ENCODE measurements at regions not wholly inside any gene's neighbourhood (a gene's known extent, or its start where the extent isn't known, plus 50 kb on each side); places are given as distances from the start of the nearest gene placed in this dataset.

GRCh38 chr3:181570472-181570871 lies 141.3 kb upstream of the SOX2 start:
- DNase-seq (ENCODE audit: low read depth, low spot score): no peak
- no peak overlapping the region for H3K4me3 ChIP-seq (ENCODE audit: low read depth, low read length)
- TF ChIP-seq CTCF (IDR thresholded peaks at IDR 0.05; ENCODE audit: low read depth, low read length): no peak
- H3K9me3 ChIP-seq (ENCODE audit: control insufficient read depth, insufficient read depth, low read length): no peaks in the 10 kb centered on the region
- CTCF ChIA-PET: no interaction called here
- H3K27ac ChIP-seq (ENCODE audit: low read depth, low read length): no peak overlapping the region
- H3K27me3 ChIP-seq (ENCODE audit: control insufficient read depth, insufficient read depth, low read length): no peaks in the 10 kb centered on the region
- POLR2A ChIA-PET: no interaction called here

GRCh38 chr3:181569356-181569940 lies 142.3 kb upstream of the SOX2 start:
- no peak for TF ChIP-seq CTCF (IDR thresholded peaks at IDR 0.05; ENCODE audit: low read depth, low read length)
- Histone ChIP-seq H3K27me3 (ENCODE audit: control insufficient read depth, insufficient read depth, low read length) (no peaks in the 10 kb centered on the region), H3K9me3 (ENCODE audit: control insufficient read depth, insufficient read depth, low read length) (no peaks in the 10 kb centered on the region), H3K4me3 (ENCODE audit: low read depth, low read length) (no peak overlapping the region), H3K27ac (ENCODE audit: low read depth, low read length) (no peak overlapping the region)
- CTCF ChIA-PET: no interaction called here
- no peak for DNase-seq (ENCODE audit: low read depth, low spot score)
- POLR2A ChIA-PET: no interaction called here

DNA sequence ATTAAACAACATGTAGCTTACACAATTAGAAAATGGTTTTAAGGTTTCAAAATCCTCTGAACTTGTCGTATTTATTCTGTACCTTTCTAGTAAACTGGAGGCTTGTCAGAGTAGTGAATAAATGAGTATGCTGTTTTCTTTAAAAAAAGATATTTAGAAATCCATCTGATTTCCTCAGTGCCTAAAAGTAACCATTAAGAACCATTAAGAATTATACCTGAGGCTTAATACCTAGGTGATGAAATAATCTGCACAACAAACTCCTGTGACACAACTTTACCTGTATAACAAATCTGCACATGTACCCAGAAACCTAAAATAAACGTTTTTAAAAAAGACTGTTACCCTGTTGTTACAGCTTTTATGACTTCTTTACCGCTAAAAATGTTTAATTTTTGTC lies 143.0 kb upstream of the SOX2 start:
- CTCF ChIA-PET: no interaction called here
- POLR2A ChIA-PET: no interaction called here
- no peaks in the 10 kb centered on the region for H3K27me3 ChIP-seq (ENCODE audit: control insufficient read depth, insufficient read depth, low read length)
- no peak for TF ChIP-seq CTCF (IDR thresholded peaks at IDR 0.05; ENCODE audit: low read depth, low read length)
- no peaks in the 10 kb centered on the region for H3K9me3 ChIP-seq (ENCODE audit: control insufficient read depth, insufficient read depth, low read length)
- DNase-seq (ENCODE audit: low read depth, low spot score): no peak
- no peak overlapping the region for H3K4me3 ChIP-seq (ENCODE audit: low read depth, low read length)
- H3K27ac ChIP-seq (ENCODE audit: low read depth, low read length): no peak overlapping the region

DNA sequence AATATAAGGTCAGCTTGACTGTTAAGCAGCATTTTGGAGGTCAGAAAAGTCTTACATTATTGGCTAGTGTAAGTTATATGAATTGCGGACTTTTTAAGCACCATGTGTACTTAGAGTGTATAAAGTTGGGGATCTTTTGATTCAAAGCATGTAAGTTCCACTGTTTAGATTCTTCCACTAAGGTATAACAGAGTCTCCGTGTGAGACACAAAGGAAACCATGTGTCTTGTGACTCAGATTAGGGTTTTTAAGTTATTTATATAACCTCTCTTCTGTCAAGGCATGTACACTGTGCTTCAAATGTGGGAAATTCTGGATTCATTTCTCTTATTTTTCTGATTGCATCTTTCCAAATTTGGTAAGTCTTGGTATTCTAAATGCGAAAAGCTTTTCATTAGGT lies 143.5 kb upstream of the SOX2 start:
- ChIA-PET CTCF (no interaction called here), POLR2A (no interaction called here)
- H3K9me3 ChIP-seq (ENCODE audit: control insufficient read depth, insufficient read depth, low read length): no peaks in the 10 kb centered on the region
- H3K27ac ChIP-seq (ENCODE audit: low read depth, low read length): no peak overlapping the region
- no peak overlapping the region for H3K4me3 ChIP-seq (ENCODE audit: low read depth, low read length)
- TF ChIP-seq CTCF (IDR thresholded peaks at IDR 0.05; ENCODE audit: low read depth, low read length): no peak
- DNase-seq (ENCODE audit: low read depth, low spot score): no peak
- H3K27me3 ChIP-seq (ENCODE audit: control insufficient read depth, insufficient read depth, low read length): no peaks in the 10 kb centered on the region

- POLR2A ChIA-PET: no interaction called here
- Histone ChIP-seq H3K27me3 (ENCODE audit: control insufficient read depth, insufficient read depth, low read length) (no peaks in the 10 kb centered on the region), H3K9me3 (ENCODE audit: control insufficient read depth, insufficient read depth, low read length) (no peaks in the 10 kb centered on the region), H3K27ac (ENCODE audit: low read depth, low read length) (no peak overlapping the region), H3K4me3 (ENCODE audit: low read depth, low read length) (no peak overlapping the region)
- DNase-seq (ENCODE audit: low read depth, low spot score): no peak
- CTCF ChIA-PET: no interaction called here
- no peak for TF ChIP-seq CTCF (IDR thresholded peaks at IDR 0.05; ENCODE audit: low read depth, low read length)
These were observed 144.2 kb upstream of the SOX2 start for GRCh38 chr3:181567311-181568075.

Data from AG04450 (cell line).